ENCODE measurements at regions not wholly inside any gene's neighbourhood (a gene's known extent, or its start where the extent isn't known, plus 50 kb on each side); places are given as distances from the start of the nearest gene placed in this dataset.
"Not testable (repeated sequence)": the region's sequence is repeated elsewhere in the genome, so short reads cannot be mapped to it uniquely, and the experiment has no call there.

- Histone ChIP-seq H3K27me3 (peaks cover 0 to 16% (median 3%) of the 10 kb centered on the region in 4 donors), H3K36me3 (no peaks in the 10 kb centered on the region), H3K4me1 (no peaks in the 10 kb centered on the region), H3K27ac (replicated peaks in 1 of 4) (no peak overlapping the region), H3K4me3 (no peak overlapping the region), H3K9me3 (no peaks in the 10 kb centered on the region)
- intact Hi-C loops (cut with DNase I), result no loop called here
- TF ChIP-seq POLR2AphosphoS5 (IDR thresholded peaks at IDR 0.05), result no peak
- no peak for TF ChIP-seq CTCF (IDR thresholded peaks at IDR 0.05)
- TF ChIP-seq EP300 (IDR thresholded peaks at IDR 0.05), result no peak
- no peak for TF ChIP-seq POLR2A (IDR thresholded peaks at IDR 0.05; ENCODE audit: low read depth)
- no peak for DNase-seq (ENCODE audit: extremely low spot score)
- 92% methylated on average over 11 of the region's 11 CpGs for WGBS
Observed at GRCh38 chrX:3791449-3791848, 78.0 kb upstream of the PRKX start.

GRCh38 chrX:3788494-3789233 is 75.2 kb upstream of the PRKX start:
- intact Hi-C loops (cut with DNase I), result no loop called here
- no peaks in the 10 kb centered on the region for H3K9me3 ChIP-seq

GRCh38 chrX:3787856-3788255 is 74.4 kb upstream of the PRKX start:
- TF ChIP-seq POLR2A (IDR thresholded peaks at IDR 0.05; ENCODE audit: low read depth), result no peak
- TF ChIP-seq EP300 (IDR thresholded peaks at IDR 0.05), result no peak
- TF ChIP-seq POLR2AphosphoS5 (IDR thresholded peaks at IDR 0.05), result no peak
- TF ChIP-seq CTCF (IDR thresholded peaks at IDR 0.05), result no peak
- intact Hi-C loops (cut with DNase I), result no loop called here
- Histone ChIP-seq H3K27ac (replicated peaks in 1 of 4) (no peak overlapping the region), H3K27me3 (peaks cover 0 to 16% (median 3%) of the 10 kb centered on the region in 4 donors), H3K9me3 (no peaks in the 10 kb centered on the region), H3K4me1 (no peaks in the 10 kb centered on the region), H3K36me3 (no peaks in the 10 kb centered on the region), H3K4me3 (no peak overlapping the region)
- WGBS, result 47% methylated on average over 4 of the region's 4 CpGs
- no peak for DNase-seq (ENCODE audit: extremely low spot score)

More at GRCh38 chrX:3788494-3789233, 75.2 kb upstream of the PRKX start:
- 7% methylated on average over 10 of the region's 10 CpGs for WGBS
- H3K27me3 ChIP-seq, result peaks cover 0 to 16% (median 3%) of the 10 kb centered on the region in 4 donors
- DNase-seq (ENCODE audit: extremely low spot score), result no peak
- no peak for TF ChIP-seq POLR2A (IDR thresholded peaks at IDR 0.05; ENCODE audit: low read depth)
- TF ChIP-seq CTCF (IDR thresholded peaks at IDR 0.05), result no peak
- no peak for TF ChIP-seq POLR2AphosphoS5 (IDR thresholded peaks at IDR 0.05)
- TF ChIP-seq EP300 (IDR thresholded peaks at IDR 0.05), result no peak
- no peak overlapping the region for H3K27ac ChIP-seq (replicated peaks in 1 of 4)
- no peaks in the 10 kb centered on the region for H3K4me1 ChIP-seq
- no peak overlapping the region for H3K4me3 ChIP-seq
- H3K36me3 ChIP-seq, result no peaks in the 10 kb centered on the region

GRCh38 chrX:3785822-3786221 is 72.4 kb upstream of the PRKX start:
- 48% methylated on average over 2 of the region's 2 CpGs for WGBS
- peaks cover 0 to 16% (median 3%) of the 10 kb centered on the region in 4 donors for H3K27me3 ChIP-seq
- H3K36me3 ChIP-seq; H3K9me3 ChIP-seq; intact Hi-C loops (cut with DNase I); H3K4me3 ChIP-seq; DNase-seq (ENCODE audit: extremely low spot score); H3K27ac ChIP-seq (replicated peaks in 1 of 4); H3K4me1 ChIP-seq: not testable (repeated sequence)

GRCh38 chrX:3780564-3780963 is 67.1 kb upstream of the PRKX start:
- intact Hi-C loops (cut with DNase I), result no loop called here
- Histone ChIP-seq H3K4me3 (no peak overlapping the region), H3K36me3 (no peaks in the 10 kb centered on the region), H3K9me3 (no peaks in the 10 kb centered on the region), H3K4me1 (no peaks in the 10 kb centered on the region), H3K27ac (replicated peaks in 1 of 4) (no peak overlapping the region), H3K27me3 (no peaks in the 10 kb centered on the region)
- no peak for TF ChIP-seq POLR2AphosphoS5 (IDR thresholded peaks at IDR 0.05)
- TF ChIP-seq POLR2A (IDR thresholded peaks at IDR 0.05; ENCODE audit: low read depth), result no peak
- TF ChIP-seq CTCF (IDR thresholded peaks at IDR 0.05), result no peak
- TF ChIP-seq EP300 (IDR thresholded peaks at IDR 0.05), result no peak
- 7% methylated on average over 1 of the region's 1 CpG for WGBS
- DNase-seq (ENCODE audit: extremely low spot score), result no peak
